Stomach (tissue), 4 donors: ENCODE measurements at regions not wholly inside any gene's neighbourhood (a gene's known extent, or its start where the extent isn't known, plus 50 kb on each side); places are given as distances from the start of the nearest gene placed in this dataset.

ENCODE experiments used
- CTCF ChIP-seq, 7 experiments: fragments of 450-650 bp in 4 of 7; fragments of 200-600 bp in 3 of 7; sonication (generic) in 3 of 7; IDR thresholded peaks; one replicate each; pipeline ENCODE4 v1.5.1; 2016 to 2019; ENCODE audit warnings: antibody characterized with exemption in 7 of 7, control low read depth in 2 of 7, mild to moderate bottlenecking in 1 of 7
- EP300 ChIP-seq: sonication (generic); formaldehyde crosslinking; IDR thresholded peaks from one replicate; pipeline ENCODE4 v1.6.1; 2017; ENCODE audit warnings: antibody characterized with exemption
- POLR2A ChIP-seq, 4 donors: fragments of 450-650 bp; IDR thresholded peaks; one replicate each; pipeline ENCODE4 v1.6.1; 2016; ENCODE audit warnings: antibody characterized with exemption in 4 of 4, control low read depth in 2 of 4, mild to moderate bottlenecking in 1 of 4, moderate library complexity in 1 of 4
- POLR2AphosphoS5 ChIP-seq, 3 donors: sonication (generic); formaldehyde crosslinking; IDR thresholded peaks; one replicate each; pipeline ENCODE4 v1.6.1; 2016; ENCODE audit warnings: antibody characterized with exemption in 3 of 3

- TF ChIP-seq CTCF (IDR thresholded peaks at IDR 0.05) (no peak), POLR2A (IDR thresholded peaks at IDR 0.05) (no peak), POLR2AphosphoS5 (IDR thresholded peaks at IDR 0.05) (no peak), EP300 (no peak)
These were observed 355.3 kb downstream of the TCERG1L start for GRCh38 chr10:130956251-130956650.
